GM18502 (cell line): ENCODE measurements at regions not wholly inside any gene's neighbourhood (a gene's known extent, or its start where the extent isn't known, plus 50 kb on each side); places are given as distances from the start of the nearest gene placed in this dataset.

Experiments
- ATAC-seq: cut with Tn5 transposase; IDR thresholded peaks from one replicate; pipeline ENCODE4 v1.9.1; 2021; ENCODE audit warnings: mild to moderate bottlenecking; ENCODE audit not compliant: unreplicated experiment, poor library complexity

DNA sequence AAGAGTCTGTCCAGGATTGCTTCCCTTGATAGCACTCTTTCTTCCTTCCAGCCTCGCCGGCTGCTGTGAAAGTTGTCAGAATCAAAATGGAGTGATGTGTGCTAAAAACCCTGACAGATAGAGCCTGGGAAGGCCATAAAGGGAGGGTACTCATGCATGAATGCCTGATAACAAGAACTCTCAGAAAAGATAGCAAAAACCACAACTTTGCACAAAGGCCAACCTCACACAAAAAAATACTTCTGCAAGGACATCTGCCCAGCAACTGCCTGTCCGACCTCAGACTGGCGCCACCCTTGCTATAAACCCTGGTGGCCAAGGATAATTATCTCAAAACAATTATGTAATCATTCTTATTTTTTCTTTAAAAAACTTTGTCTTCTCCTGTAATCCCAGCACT is 133.2 kb upstream of the SVIL start:
- no peak for ATAC-seq

DNA sequence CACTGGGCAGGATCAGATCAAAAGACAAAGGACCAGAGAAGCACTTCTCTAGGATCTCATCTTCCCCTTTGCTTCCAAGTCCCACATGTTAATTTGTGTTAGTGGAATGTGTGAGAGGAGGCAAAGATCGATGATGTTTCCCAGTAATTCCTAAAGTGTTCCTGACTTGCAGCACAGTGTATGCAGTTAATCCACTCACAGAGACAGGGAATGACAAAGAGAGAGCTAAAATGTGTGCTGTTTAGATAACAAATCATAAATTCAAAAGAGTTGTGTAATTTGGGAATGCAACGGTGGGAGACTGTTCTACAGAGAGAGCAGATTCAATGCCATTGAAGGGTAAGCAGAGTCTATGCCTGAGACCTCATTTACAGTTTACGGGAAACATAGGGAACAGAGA is 132.0 kb upstream of the SVIL start:
- no peak for ATAC-seq

DNA sequence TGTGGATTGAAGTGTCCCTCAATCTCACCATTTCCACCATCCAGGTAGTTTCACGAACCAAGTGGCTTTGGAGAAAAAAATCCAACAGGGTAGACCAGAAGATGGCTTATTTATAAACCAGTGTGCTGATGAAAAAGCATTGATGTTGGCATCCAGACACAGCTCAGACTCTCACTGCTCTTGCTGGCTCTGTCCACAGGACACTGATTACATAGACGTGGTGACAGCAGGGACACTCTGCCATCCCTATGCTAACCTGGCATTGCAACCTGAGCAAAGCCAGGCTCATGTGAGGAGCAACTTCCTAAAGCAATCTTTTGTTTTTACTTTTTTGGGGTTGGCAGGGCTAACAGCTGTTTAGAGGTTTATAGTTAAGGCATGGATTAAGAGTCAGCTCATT is 130.6 kb upstream of the SVIL start:
- ATAC-seq = no peak

DNA sequence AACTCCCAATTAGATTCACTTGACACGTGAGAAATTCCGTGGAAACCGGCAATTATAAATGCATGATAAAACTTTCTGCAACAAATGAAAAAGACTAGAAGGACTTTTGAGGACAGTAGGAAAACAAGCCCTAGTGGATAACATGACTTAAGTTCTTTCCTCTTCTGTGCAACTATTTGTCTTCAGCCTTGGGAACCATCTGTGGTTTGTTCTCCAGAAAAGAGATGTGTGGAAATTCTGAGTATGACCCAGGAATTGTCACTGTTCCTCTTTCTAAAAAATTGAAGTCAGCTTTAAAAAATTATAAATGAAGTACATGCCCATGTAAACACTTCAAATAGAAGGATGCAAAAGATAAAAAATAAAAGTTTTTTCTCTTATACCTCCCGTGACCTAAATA is 128.6 kb upstream of the SVIL start:
- no peak for ATAC-seq

DNA sequence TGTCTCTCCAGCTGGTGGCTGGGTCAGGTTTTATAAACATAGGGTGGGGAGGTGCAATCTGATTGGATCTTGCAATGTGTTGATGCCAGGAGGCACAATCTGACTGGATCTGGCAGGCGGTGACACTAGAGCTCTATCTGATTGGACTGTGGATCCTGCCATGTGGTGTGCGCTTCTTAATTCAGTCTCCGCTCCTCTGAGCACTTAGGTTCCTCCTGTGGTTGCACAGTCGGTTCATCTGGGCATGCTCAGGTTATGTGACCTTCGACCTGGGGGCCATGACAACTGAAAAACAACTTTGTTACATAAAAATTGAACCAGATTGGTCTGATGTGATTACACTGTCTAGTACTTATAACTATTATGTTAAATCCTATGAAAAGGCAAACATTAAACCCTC is 127.1 kb upstream of the SVIL start:
- ATAC-seq = no peak

DNA sequence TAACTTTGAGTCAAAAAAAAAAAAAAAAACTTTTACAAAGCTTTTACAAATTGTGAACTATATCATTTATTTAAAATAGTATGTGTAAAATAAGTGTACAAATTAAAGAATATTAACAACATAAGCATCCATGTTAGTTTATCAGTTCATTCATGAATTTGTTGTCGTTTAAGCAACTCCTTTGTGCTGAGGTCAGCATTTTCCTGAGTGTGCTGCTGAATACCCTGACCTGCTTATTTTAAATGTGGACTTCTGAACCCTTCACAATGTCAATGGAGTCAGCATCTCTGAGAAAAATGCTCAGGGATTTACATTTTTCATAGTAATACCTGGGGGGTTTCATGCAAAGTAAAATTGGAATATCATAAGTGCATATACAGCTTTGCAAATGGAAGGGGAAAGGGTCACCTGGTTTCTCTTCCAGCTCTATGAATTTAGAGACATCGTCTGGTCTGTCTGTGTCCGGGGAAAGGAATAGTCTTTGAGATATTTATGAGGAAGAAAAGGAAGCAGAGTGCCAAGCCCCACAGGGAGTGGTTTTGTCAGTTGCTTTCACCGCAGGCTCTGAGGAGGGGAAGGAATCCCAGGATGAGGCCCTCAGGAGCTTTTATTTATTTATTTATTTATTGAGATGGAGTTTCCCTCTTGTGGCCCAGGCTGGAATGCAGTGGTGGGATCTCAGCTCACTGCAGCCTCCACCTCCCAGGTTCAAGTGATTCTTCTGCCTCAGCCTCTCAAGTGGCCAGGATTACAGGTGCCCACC is 125.5 kb upstream of the SVIL start:
- ATAC-seq = no peak

DNA sequence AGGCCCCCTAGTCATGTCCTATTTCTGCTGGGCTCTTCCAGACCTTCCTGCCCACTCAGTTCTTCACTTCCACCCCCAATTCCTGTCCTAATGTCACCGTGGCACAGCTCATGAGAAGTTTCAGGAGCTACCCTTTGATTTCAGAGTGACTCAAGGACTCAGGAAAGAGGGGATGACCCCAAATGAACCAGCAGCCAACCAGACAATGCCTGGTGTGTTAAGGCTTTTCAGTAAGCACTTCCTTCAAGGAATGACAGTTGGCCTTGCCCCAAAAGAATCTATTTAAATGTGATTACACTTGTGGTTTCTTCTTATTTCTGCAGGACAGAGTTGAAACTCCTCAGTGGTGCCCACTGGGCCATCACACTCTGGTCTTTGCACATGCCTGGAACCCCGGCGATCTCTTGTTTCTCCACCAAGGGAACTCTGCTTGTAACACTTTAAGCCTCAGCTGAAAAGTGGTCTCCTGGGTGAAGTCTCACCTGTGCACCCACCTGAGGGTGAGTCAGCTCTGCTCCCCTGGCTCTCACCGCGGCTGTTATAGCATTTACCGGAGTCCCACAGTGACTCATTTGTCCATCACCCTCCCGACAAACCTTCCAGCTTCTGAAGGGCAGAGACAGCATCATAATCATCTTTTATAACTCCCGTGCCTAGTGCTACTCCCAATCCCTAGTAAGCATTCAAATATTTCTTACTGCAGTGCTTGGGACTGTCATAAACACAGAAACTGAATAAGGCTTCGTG is 123.0 kb upstream of the SVIL start:
- ATAC-seq = no peak

DNA sequence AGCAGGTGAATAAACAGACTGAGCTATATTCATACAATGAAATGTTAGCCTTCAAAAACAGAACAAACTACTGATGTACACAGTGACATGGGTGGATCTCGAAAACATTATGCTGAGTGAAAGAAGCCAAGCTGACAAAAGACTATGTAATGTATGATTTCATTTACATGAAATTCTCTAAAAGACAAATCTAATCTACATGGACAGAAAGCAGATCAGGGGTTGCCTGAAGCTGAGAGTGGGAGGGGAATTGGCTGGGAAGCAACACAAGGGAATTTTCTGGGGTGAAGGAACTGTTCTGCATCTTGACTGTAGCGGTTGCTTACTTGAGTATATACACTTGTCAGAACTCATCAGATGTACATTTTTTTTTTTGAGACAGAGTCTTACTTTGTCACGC is 121.7 kb upstream of the SVIL start:
- ATAC-seq = no peak

DNA sequence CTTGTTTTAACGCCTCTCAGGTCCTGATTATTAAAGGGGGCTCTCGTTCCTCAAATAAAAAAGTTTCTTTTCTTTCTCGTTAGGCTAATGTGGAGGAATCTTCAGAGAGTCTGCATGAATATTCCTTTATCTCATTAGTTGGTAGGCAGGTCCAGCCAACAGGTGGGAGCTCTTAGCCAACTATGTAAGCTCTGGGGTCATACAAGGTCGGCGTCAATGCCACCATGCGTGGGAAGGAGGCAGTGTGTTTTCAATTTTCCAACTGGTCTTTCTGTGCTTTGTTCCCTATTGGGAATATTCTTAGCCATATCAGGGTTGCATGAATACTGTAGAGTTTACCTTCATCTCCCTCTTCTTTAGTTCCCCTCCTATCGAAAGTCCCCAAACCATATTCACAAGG is 118.5 kb upstream of the SVIL start:
- no peak for ATAC-seq

DNA sequence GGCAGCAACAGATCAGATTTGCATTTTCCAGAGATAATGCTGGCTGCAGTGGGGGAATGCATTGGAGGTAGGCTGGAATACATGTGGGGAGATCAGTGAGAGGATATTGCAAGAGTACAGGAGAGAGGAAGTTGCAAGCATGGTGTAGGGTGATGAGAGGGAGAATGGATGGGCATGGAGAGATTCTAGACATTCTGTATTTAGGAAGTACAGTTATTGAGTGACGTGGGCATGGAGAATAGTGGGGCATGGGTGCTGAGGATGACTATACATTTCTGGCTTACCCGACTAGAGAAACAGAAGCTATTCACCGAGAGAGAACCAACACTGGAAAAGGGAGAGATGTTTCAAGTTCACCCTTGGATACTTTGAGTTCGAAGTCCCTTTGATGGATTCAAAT is 116.9 kb upstream of the SVIL start:
- no peak for ATAC-seq

DNA sequence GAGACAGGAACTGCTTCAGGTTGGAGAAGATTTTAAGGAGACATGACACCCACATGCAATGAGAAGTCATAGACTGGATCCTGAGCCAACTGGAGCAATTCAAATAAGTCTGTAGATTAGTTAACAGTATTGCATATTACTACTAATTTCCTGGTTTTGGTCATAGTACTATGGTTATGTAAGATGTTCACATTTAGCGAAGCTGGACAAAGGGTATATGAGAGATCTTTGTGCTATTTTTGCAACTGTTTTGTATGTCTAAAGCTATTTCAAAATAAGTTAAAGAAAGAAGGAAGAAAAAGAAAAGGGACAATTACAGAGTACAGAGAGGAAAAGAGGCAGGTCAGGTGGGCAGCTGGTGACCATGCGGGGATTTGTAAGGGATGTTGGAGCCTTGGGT is 116.5 kb upstream of the SVIL start:
- ATAC-seq = no peak

DNA sequence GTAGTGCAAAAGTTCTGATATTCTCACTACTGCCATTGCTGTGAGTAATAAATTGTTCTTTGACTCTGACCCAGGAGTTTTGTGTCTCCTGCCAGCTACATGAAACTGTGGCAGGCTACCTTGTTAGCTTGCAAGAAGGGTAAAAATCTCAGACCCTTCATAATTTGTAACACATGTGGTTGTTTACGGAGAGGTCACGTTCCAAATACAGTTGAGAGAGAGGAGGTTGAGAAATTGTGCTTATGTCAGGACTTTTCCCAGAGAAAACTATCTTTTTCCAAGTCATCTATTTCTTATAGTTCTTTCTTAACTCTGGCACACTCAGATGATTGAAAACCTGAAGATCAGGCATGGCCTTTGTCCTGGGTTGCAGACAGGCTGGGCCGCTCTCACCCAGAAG is 114.4 kb upstream of the SVIL start:
- no peak for ATAC-seq

DNA sequence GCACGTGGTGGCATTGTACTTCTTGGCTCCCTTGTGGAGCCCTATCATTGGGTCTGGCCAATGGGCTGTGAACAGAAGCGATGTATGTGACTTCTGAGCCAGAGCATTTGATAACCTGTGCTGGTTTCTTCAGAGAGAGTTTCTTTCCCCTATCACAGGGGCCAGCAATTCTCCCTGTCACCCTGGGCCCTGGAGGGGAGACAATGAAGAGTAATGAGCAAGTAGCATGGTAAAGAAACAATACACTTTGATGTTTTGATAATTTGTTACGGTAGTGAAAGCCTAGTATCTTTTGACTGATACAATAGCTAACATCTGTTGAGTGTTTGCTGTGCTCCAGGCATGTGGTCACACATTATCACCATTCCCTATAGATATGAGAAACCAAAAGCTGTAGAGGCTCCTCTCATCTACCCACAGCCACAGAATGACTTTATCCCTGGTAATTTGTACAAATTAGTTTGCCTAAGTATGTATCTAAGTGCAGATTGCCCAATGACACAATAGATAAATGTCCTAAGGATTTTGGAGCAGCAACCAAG is 113.4 kb upstream of the SVIL start:
- no peak for ATAC-seq

DNA sequence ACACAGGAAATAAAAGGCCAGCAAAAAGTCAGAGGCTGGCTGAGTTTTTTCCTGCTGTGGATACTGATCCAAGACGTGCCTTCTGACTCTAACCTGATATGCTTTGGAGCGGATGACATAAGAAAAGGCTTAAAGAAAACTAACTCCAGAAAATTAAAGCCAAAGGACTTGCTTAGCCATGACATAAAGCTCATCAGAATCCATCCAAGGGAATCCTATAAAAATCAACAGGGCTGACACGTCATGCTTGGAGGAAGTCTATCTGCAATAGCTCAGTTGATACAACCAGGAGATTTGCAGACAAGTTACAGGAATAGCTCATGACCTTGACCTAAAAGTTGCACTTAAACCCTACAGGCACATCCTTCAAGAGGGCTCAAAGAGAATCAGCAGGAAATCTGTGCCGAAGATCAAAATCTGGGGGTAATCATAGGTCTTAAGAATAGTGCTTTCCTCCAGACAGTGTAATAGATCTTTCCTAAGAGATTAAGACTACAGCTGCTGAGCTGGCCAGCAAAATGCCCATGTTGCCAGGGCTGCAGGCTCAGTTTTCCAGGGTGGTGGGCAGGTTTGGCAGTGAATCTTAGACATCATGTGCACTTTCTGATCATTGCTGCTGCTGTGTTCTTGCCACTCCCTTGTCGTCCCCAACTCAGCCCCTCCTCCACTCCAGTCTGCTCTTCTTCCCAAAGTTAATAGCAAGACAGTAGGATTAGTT is 111.5 kb upstream of the SVIL start:
- no peak for ATAC-seq

DNA sequence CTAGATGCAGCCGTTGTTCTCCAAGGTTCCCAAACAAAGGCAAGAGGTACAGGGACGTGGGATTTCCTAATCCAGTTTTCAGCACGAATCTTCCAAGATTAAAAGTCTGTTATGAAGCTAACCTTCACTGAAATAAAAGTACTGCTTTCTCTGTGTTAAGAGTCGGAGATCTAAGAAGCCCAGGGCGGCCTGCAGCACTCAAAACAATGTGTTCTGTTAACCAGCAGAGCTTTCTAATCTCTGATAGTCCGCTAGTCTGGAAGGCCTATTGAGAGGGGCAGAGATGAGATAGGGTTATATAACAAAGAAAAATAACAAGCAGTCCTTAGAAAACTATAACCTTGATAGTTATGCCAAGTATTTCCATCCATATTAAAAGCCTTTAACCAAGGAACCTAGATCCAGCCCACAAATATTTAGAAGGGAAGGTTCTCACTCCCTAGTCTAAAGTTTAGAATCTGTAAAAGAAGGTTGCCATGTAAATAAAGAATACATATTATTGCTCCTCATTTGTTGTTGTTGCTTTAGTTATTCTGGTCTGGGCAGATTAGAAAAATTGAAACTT is 106.3 kb upstream of the SVIL start:
- ATAC-seq = no peak

DNA sequence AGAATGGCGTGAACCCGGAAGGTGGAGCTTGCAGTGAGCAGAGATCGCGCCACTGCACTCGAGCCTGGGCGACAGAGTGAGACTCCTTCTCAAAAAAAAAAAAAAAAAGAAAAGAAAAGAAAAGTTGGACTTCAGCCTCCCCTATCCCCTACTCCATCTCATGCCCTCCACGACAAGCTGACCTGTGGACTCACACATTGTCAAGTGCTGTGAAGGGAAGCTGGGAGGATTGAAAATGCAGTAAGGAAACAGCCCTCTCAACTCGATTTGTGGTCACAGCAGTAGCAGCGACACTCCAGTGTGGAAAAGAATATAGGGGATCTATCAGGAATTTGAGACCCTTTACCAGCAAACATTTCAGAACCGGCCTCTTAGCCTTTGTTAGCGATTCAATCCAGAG is 103.6 kb upstream of the SVIL start:
- no peak for ATAC-seq

DNA sequence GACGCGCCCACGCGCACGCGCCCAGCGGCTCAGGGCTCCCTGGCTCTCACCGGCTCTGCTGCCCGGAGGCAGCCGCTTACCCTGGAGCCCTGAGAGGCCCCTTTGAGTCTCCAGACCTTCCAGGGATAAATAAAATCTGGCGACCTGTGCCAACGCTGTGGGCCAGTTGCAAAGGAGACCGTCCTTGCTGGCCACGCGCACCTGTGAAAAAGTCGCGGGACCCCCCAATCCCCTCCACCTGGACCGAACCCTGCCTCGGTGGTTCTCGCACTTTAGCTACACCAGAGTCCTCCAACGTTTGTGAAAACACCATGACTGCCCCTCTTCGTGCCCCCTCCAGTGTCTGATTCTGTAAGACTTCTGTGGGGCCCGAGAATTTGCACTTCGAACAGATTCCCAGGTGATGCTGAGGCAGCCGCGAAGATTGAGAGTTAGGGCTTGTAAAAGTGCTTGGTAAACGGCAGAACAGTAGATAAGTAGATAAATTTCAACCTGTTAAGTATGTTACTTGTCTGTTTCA is 102.4 kb upstream of the SVIL start:
- ATAC-seq = no peak

DNA sequence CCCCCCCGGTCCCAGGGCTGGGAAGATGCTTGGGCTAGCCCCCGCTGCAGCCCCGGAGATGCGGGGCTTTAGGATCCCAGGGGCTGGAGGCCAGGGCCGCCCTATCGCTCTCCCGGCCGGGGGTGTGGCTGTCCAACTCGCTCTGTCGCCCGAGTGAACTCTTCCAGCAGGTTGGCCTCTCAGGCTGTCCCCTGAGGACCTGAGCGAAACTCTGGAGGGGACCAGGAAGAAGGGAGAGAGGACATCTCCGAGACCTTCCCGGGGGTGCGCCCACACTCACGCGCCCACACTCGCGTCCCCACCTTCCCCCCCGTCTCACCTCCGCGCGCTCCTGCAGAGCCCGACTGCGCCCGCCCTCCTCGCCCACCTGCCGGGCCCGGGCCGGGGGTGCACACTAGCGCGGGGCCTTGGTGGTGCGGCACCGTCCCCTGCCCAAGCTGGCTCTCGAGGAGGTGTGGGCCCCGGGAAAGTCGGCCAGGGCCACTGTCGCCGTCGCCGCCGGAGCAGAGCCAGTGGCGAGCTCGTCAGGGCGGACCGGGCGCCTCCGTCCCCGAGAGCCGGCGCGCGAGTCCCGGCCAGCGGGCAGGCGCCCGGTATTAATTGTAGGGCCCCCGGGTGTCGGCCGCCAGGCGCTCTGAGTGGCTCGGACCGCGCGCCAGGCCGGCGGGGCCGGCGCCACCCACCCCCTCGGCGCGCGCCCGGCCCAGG is 101.7 kb upstream of the SVIL start:
- ATAC-seq = no peak

DNA sequence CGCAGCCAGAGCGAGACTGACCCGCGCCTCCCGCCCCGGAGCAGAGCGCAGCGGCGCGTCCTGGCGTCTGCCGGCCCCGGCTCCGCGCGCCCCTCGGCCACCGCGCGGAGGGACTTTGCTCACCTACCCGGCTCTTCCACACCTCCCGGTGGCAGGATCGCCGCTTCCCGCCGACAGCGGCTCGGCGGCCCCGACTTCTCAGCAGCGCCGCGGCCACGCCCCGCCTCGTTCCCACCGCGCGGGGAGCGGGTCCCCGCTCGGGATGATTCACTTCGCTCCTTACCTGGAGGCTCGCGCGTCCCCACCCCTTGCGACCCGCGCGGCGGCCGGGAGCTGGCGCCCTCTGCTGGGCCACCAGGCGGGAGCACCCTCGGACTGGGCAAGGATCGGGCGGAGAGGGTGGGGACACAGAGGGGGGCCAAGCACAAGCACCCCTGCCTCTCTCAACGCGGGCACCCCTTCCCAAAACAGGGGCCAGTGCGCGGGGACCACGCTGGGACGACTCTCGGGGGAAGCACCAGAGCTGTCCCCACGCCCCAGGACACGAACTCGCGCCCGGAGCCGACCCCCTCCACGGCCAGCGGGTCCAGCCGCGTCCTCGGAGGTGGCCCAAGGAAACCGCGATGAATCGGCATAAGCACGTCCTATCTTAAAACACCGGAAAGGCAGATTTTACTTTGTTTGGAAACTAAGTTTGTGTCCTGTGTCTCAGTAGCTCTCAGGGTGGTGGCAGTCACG is 101.0 kb upstream of the SVIL start:
- peak; percentile 85 for ATAC-seq
